A549 (cell line): ENCODE measurements at regions not wholly inside any gene's neighbourhood (a gene's known extent, or its start where the extent isn't known, plus 50 kb on each side); places are given as distances from the start of the nearest gene placed in this dataset.

Source experiments
- ATAC-seq, 2 experiments: fragments of 200-7000 bp in 1 of 2; fragments of >200 bp in 1 of 2; cut with Nextera tagmentation in 1 of 2; cut with Tn5 transposase in 1 of 2; 3 replicates each; pipeline versions ENCODE4 v1.8.0 to v1.9.1; 2018 to 2020; ENCODE audit warnings: mild to moderate bottlenecking in 1 of 2, moderate library complexity in 1 of 2
- CTCF ChIA-PET: fragments of 300-600 bp; sonication (Branson Sonifier 250); formaldehyde crosslinking; extraction: SDS; loops from one replicate; lab custom pipeline; 2021; ENCODE audit warnings: antibody characterized with exemption, inconsistent platforms; lab: Yijun Ruan, JAX
- POLR2A ChIA-PET: fragments of 350-600 bp; formaldehyde crosslinking; extraction: SDS; loops from one replicate; lab custom pipeline; 2021; ENCODE audit warnings: antibody characterized with exemption, inconsistent platforms; lab: Yijun Ruan, JAX
- DNase-seq, 2 experiments: peaks; one replicate each; pipeline versions ENCODE4 v3.0.0 to v3.0.0-alpha.2; 2011 to 2016; ENCODE audit warnings: low read depth in 1 of 2, low spot score in 1 of 2
- FAIRE-seq: peaks from 2 replicates; lab custom pipeline; 2011; peaks lifted over from hg19 to GRCh38; lab: Jason Lieb, UNC
- H3K27ac ChIP-seq, 2 experiments: fragments of >200 bp; sonication (Bioruptor Twin); formaldehyde crosslinking; 3 replicates each; pipeline ENCODE4 v1.5.1; 2016 to 2017
- H3K4me1 ChIP-seq: fragments of >200 bp; sonication (Bioruptor Twin); formaldehyde crosslinking; 3 replicates; pipeline ENCODE4 v1.6.1; 2016
- H3K4me2 ChIP-seq: fragments of >200 bp; sonication (Bioruptor Twin); formaldehyde crosslinking; 3 replicates; pipeline ENCODE4 v1.6.1; 2016
- H3K4me3 ChIP-seq: fragments of >200 bp; sonication (Bioruptor Twin); formaldehyde crosslinking; 3 replicates; pipeline ENCODE4 v1.5.1; 2016
- H3K9me3 ChIP-seq: fragments of >200 bp; sonication (Bioruptor Twin); formaldehyde crosslinking; 3 replicates; pipeline ENCODE4 v1.6.1; 2016
- BHLHE40 ChIP-seq: IDR thresholded peaks from 2 replicates; pipeline ENCODE4 v1.6.1; 2012; ENCODE audit warnings: low read depth, low read length, inconsistent platforms
- CEBPB ChIP-seq, 2 experiments: fragments of >200 bp in 1 of 2; sonication (Bioruptor Twin) in 1 of 2; formaldehyde crosslinking in 1 of 2; IDR thresholded peaks; 2 replicates each; pipeline ENCODE4 v1.6.1; 2012 to 2016
- CHD2 ChIP-seq: fragments of 150-350 bp; IDR thresholded peaks from 2 replicates; pipeline ENCODE4 v1.6.1; 2014; ENCODE audit warnings: low read length; ENCODE audit not compliant: partially characterized antibody
- CHD4 ChIP-seq: fragments of 200-600 bp; sonication (generic); IDR thresholded peaks from 2 replicates; pipeline ENCODE4 v1.6.1; 2016; ENCODE audit warnings: antibody characterized with exemption, mild to moderate bottlenecking, borderline replicate concordance
- EHMT2 ChIP-seq: fragments of 200-600 bp; sonication (generic); IDR thresholded peaks from 2 replicates; pipeline ENCODE4 v1.6.1; 2016; ENCODE audit warnings: antibody characterized with exemption, low read depth, mild to moderate bottlenecking, moderate library complexity
- EP300 ChIP-seq, 2 experiments: fragments of >200 bp; sonication (Bioruptor Twin); formaldehyde crosslinking; IDR thresholded peaks; 2 replicates in 1 of 2; 3 replicates in 1 of 2; pipeline ENCODE4 v1.6.1; 2016 to 2017
- ESRRA ChIP-seq: fragments of 150-350 bp; IDR thresholded peaks from 2 replicates; pipeline ENCODE4 v1.6.1; 2014; ENCODE audit warnings: mild to moderate bottlenecking, low read length, borderline replicate concordance
- FOSB ChIP-seq: fragments of 250-450 bp; sonication (Bioruptor Pico); IDR thresholded peaks from 2 replicates; pipeline ENCODE4 v1.5.0; 2020; ENCODE audit warnings: mild to moderate bottlenecking, moderate library complexity
- HOXA7 ChIP-seq: fragments of 250-450 bp; sonication (Bioruptor Pico); IDR thresholded peaks from 2 replicates; pipeline ENCODE4 v1.5.0; 2020; ENCODE audit warnings: mild to moderate bottlenecking, moderate library complexity
- HOXB13 ChIP-seq: fragments of 250-450 bp; sonication (Bioruptor Pico); IDR thresholded peaks from 2 replicates; pipeline ENCODE4 v1.5.0; 2020; ENCODE audit warnings: low read depth, mild to moderate bottlenecking, moderate library complexity
- HOXB5 ChIP-seq: fragments of 250-450 bp; sonication (Bioruptor Pico); IDR thresholded peaks from 2 replicates; pipeline ENCODE4 v1.5.0; 2020; ENCODE audit warnings: mild to moderate bottlenecking, moderate library complexity
- JUNB ChIP-seq: fragments of >200 bp; sonication (Bioruptor Twin); formaldehyde crosslinking; IDR thresholded peaks from 2 replicates; pipeline ENCODE4 v1.6.1; 2016
- KDM5A ChIP-seq: fragments of 200-600 bp; sonication (generic); IDR thresholded peaks from 2 replicates; pipeline ENCODE4 v1.6.1; 2016; ENCODE audit warnings: antibody characterized with exemption, mild to moderate bottlenecking
- MAFK ChIP-seq: fragments of 450-650 bp; IDR thresholded peaks from 2 replicates; pipeline ENCODE4 v1.6.1; 2014; ENCODE audit not compliant: partially characterized antibody
- MAZ ChIP-seq: fragments of 150-350 bp; IDR thresholded peaks from 2 replicates; pipeline ENCODE4 v1.6.1; 2014; ENCODE audit warnings: antibody characterized with exemption, low read depth, low read length, borderline replicate concordance
- NPAS2 ChIP-seq: fragments of 250-450 bp; sonication (Bioruptor Pico); IDR thresholded peaks from 2 replicates; pipeline ENCODE4 v1.8.0; 2022; ENCODE audit warnings: mild to moderate bottlenecking, moderate library complexity, borderline replicate concordance
- NR3C1 ChIP-seq: fragments of >200 bp; sonication (Bioruptor Twin); formaldehyde crosslinking; IDR thresholded peaks from 3 replicates; pipeline ENCODE4 v1.6.1; 2017
- POLR2A ChIP-seq: IDR thresholded peaks from 2 replicates; pipeline ENCODE4 v1.6.1; 2012; ENCODE audit warnings: mild to moderate bottlenecking, low read length
- POLR2AphosphoS2 ChIP-seq: conservative IDR thresholded peaks from 2 replicates; pipeline ENCODE4 v1.6.1; 2012; ENCODE audit warnings: low read length, improper control_type of control experiment, inconsistent platforms
- RAD21 ChIP-seq, 2 experiments: fragments of >200 bp in 1 of 2; sonication (Bioruptor Twin) in 1 of 2; formaldehyde crosslinking in 1 of 2; IDR thresholded peaks in 1 of 2; conservative IDR thresholded peaks in 1 of 2; 2 replicates in 1 of 2; 3 replicates in 1 of 2; pipeline ENCODE4 v1.6.1; 2012 to 2018; ENCODE audit warnings: inconsistent platforms in 1 of 2
- RCOR1 ChIP-seq: fragments of 150-350 bp; IDR thresholded peaks from 2 replicates; pipeline ENCODE4 v1.6.1; 2014; ENCODE audit warnings: antibody characterized with exemption, low read length, low read depth
- RFX5 ChIP-seq: fragments of 450-650 bp; IDR thresholded peaks from 2 replicates; pipeline ENCODE4 v1.7.1; 2014; ENCODE audit warnings: antibody characterized with exemption, mild to moderate bottlenecking, moderate library complexity
- RNF2 ChIP-seq: fragments of 200-600 bp; sonication (generic); IDR thresholded peaks from 2 replicates; pipeline ENCODE4 v1.6.1; 2016; ENCODE audit warnings: low read depth, mild to moderate bottlenecking, antibody characterized with exemption, moderate library complexity, borderline replicate concordance
- SREBF2 ChIP-seq: fragments of 450-650 bp; IDR thresholded peaks from 2 replicates; pipeline ENCODE4 v1.6.1; 2014; ENCODE audit warnings: mild to moderate bottlenecking, moderate library complexity
- TFCP2L1 ChIP-seq: fragments of 250-450 bp; sonication (Bioruptor Pico); IDR thresholded peaks from 2 replicates; pipeline ENCODE4 v1.5.0; 2021; ENCODE audit warnings: mild to moderate bottlenecking
- ZNF302 ChIP-seq: fragments of 250-450 bp; sonication (Bioruptor Pico); IDR thresholded peaks from 2 replicates; pipeline ENCODE4 v1.9.0; 2021; ENCODE audit warnings: inconsistent platforms, mild to moderate bottlenecking, moderate library complexity
- WGBS: methylation state at CpG from one replicate; pipeline ENCODE4 v1.1.6; 2017; ENCODE audit errors: missing lambda C conversion rate; 5-methylcytosine and 5-hydroxymethylcytosine counted together
- TF ChIP-seq, protein P1 (sequence below): fragments of 150-350 bp; IDR thresholded peaks from 2 replicates; pipeline ENCODE4 v1.6.1; 2014; ENCODE audit warnings: low read depth, mild to moderate bottlenecking, low read length
- TF ChIP-seq, protein P2 (sequence below): fragments of >200 bp; sonication (Bioruptor Twin); formaldehyde crosslinking; IDR thresholded peaks from 3 replicates; pipeline ENCODE4 v1.5.1; 2016
- TF ChIP-seq, protein P3 (sequence below): IDR thresholded peaks from 2 replicates; pipeline ENCODE4 v1.6.1; 2012; ENCODE audit warnings: low read depth, borderline replicate concordance
- TF ChIP-seq, protein P4 (sequence below): fragments of 250-450 bp; sonication (Bioruptor Pico); IDR thresholded peaks from 2 replicates; pipeline ENCODE4 v1.5.0; 2020; ENCODE audit warnings: low read depth, mild to moderate bottlenecking, moderate library complexity
- TF ChIP-seq, protein P5 (sequence below): fragments of >200 bp; sonication (Bioruptor Twin); formaldehyde crosslinking; IDR thresholded peaks from 3 replicates; pipeline ENCODE4 v1.6.1; 2016
- TF ChIP-seq, protein P6 (sequence below): IDR thresholded peaks from 2 replicates; pipeline ENCODE4 v1.6.1; 2012

DNA sequence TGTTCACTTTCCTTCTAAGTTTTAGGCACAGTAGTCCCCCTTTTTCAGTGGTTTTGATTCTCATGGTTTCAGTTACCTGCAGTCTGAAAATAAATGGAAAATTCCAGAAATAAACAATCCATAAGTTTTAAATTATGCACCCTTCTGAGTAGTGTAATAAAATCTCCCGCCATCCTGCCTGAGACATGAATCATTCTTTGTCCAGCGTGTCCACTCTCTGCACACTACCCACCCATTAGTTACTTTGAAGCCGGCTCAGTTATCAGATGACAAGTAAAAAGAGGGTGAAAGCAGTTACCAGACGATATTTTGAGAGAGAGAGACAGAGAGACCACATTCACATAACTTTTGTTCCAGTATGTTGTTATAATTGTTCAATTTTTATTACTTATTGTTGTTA lies 400.5 kb downstream of the TMX3 start:
- no peak for TF ChIP-seq HOXB13 (CRISPR knock-in tag)
- TF ChIP-seq POLR2A: no peak
- no peak for TF ChIP-seq MAZ
- TF ChIP-seq CHD4: no peak
- TF ChIP-seq, protein P1, sequence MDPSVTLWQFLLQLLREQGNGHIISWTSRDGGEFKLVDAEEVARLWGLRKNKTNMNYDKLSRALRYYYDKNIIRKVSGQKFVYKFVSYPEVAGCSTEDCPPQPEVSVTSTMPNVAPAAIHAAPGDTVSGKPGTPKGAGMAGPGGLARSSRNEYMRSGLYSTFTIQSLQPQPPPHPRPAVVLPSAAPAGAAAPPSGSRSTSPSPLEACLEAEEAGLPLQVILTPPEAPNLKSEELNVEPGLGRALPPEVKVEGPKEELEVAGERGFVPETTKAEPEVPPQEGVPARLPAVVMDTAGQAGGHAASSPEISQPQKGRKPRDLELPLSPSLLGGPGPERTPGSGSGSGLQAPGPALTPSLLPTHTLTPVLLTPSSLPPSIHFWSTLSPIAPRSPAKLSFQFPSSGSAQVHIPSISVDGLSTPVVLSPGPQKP: no peak
- no peak for TF ChIP-seq NR3C1
- TF ChIP-seq CHD2: no peak
- TF ChIP-seq, protein P2, sequence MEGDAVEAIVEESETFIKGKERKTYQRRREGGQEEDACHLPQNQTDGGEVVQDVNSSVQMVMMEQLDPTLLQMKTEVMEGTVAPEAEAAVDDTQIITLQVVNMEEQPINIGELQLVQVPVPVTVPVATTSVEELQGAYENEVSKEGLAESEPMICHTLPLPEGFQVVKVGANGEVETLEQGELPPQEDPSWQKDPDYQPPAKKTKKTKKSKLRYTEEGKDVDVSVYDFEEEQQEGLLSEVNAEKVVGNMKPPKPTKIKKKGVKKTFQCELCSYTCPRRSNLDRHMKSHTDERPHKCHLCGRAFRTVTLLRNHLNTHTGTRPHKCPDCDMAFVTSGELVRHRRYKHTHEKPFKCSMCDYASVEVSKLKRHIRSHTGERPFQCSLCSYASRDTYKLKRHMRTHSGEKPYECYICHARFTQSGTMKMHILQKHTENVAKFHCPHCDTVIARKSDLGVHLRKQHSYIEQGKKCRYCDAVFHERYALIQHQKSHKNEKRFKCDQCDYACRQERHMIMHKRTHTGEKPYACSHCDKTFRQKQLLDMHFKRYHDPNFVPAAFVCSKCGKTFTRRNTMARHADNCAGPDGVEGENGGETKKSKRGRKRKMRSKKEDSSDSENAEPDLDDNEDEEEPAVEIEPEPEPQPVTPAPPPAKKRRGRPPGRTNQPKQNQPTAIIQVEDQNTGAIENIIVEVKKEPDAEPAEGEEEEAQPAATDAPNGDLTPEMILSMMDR: no peak
- TF ChIP-seq MAFK: no peak
- TF ChIP-seq, protein P3, sequence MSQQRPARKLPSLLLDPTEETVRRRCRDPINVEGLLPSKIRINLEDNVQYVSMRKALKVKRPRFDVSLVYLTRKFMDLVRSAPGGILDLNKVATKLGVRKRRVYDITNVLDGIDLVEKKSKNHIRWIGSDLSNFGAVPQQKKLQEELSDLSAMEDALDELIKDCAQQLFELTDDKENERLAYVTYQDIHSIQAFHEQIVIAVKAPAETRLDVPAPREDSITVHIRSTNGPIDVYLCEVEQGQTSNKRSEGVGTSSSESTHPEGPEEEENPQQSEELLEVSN: no peak
- TF ChIP-seq RCOR1: no peak
- no peak for TF ChIP-seq TFCP2L1
- TF ChIP-seq EP300 (IDR thresholded peaks at IDR 0.05): no peak
- TF ChIP-seq HOXB5 (CRISPR knock-in tag): no peak
- no peak for TF ChIP-seq ZNF302 (CRISPR knock-in tag)
- TF ChIP-seq CEBPB (IDR thresholded peaks at IDR 0.05): no peak
- TF ChIP-seq POLR2AphosphoS2: no peak
- no peak for TF ChIP-seq RAD21 (conservative IDR thresholded peaks at IDR 0.05 in 1 of 2, IDR thresholded peaks at IDR 0.05 in 1 of 2)

DNA sequence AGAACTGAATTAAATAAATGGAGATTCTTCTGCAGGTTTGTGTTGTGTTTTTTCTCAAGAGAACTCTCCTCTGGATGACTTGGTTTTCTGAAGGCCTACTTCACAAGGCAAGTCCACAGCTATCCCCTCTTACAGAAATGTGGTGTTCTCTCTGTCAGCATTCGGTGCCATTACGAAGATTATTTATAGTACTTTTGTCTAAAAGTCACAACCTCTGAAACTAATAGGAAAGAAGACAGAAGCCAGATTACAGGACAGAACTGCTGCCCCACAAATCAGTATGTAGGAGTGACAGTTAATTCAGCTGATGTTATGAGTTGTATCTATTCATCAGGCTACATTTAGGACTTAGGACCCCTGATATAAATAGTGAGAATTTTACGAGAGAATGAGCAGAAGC lies 413.5 kb downstream of the TMX3 start:
- no peak for ATAC-seq
- DNase-seq: no peak
- H3K4me2 ChIP-seq: no peak overlapping the region
- no peak for TF ChIP-seq EHMT2
- TF ChIP-seq, protein P4, sequence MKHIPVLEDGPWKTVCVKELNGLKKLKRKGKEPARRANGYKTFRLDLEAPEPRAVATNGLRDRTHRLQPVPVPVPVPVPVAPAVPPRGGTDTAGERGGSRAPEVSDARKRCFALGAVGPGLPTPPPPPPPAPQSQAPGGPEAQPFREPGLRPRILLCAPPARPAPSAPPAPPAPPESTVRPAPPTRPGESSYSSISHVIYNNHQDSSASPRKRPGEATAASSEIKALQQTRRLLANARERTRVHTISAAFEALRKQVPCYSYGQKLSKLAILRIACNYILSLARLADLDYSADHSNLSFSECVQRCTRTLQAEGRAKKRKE (CRISPR knock-in tag): no peak
- TF ChIP-seq, protein P1: no peak
- no peak for TF ChIP-seq JUNB
- TF ChIP-seq HOXA7: no peak
- TF ChIP-seq BHLHE40: no peak
- no peak for TF ChIP-seq RCOR1
- TF ChIP-seq FOSB: no peak
- no peak for TF ChIP-seq EP300 (IDR thresholded peaks at IDR 0.05)
- TF ChIP-seq RNF2: no peak
- TF ChIP-seq NPAS2 (CRISPR knock-in tag): no peak
- TF ChIP-seq, protein P5, sequence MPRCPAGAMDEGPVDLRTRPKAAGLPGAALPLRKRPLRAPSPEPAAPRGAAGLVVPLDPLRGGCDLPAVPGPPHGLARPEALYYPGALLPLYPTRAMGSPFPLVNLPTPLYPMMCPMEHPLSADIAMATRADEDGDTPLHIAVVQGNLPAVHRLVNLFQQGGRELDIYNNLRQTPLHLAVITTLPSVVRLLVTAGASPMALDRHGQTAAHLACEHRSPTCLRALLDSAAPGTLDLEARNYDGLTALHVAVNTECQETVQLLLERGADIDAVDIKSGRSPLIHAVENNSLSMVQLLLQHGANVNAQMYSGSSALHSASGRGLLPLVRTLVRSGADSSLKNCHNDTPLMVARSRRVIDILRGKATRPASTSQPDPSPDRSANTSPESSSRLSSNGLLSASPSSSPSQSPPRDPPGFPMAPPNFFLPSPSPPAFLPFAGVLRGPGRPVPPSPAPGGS: no peak
- TF ChIP-seq SREBF2: no peak
- TF ChIP-seq MAZ: no peak
- no peak for TF ChIP-seq ESRRA
- TF ChIP-seq POLR2AphosphoS2: no peak
- no peak for TF ChIP-seq KDM5A
- TF ChIP-seq RFX5: no peak
- TF ChIP-seq, protein P6, sequence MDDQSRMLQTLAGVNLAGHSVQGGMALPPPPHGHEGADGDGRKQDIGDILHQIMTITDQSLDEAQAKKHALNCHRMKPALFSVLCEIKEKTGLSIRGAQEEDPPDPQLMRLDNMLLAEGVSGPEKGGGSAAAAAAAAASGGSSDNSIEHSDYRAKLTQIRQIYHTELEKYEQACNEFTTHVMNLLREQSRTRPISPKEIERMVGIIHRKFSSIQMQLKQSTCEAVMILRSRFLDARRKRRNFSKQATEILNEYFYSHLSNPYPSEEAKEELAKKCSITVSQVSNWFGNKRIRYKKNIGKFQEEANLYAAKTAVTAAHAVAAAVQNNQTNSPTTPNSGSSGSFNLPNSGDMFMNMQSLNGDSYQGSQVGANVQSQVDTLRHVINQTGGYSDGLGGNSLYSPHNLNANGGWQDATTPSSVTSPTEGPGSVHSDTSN: no peak
- TF ChIP-seq TFCP2L1: no peak
- TF ChIP-seq, all 56 proteins: peak for 0
- CTCF ChIA-PET: no interaction called here
- Histone ChIP-seq H3K4me1 (no peaks in the 10 kb centered on the region), H3K4me3 (no peak overlapping the region), H3K27ac (no peak overlapping the region), H3K9me3 (no peaks in the 10 kb centered on the region)
- no peak for FAIRE-seq
- POLR2A ChIA-PET: no interaction called here
- WGBS: 5% methylated on average over 3 of the region's 3 CpGs

More for the DNA sequence above, 400.5 kb downstream of the TMX3 start:
- Histone ChIP-seq H3K9me3 (no peaks in the 10 kb centered on the region), H3K4me3 (no peak overlapping the region), H3K27ac (no peak overlapping the region), H3K4me1 (no peaks in the 10 kb centered on the region), H3K4me2 (no peak overlapping the region)
- no peak for FAIRE-seq
- DNase-seq: no peak
- POLR2A ChIA-PET: no interaction called here
- 14% methylated on average over 4 of the region's 4 CpGs for WGBS
- no peak for ATAC-seq
- CTCF ChIA-PET: no interaction called here
